ENCODE measurements at regions not wholly inside any gene's neighbourhood (a gene's known extent, or its start where the extent isn't known, plus 50 kb on each side); places are given as distances from the start of the nearest gene placed in this dataset.

- TF ChIP-seq, protein P1, sequence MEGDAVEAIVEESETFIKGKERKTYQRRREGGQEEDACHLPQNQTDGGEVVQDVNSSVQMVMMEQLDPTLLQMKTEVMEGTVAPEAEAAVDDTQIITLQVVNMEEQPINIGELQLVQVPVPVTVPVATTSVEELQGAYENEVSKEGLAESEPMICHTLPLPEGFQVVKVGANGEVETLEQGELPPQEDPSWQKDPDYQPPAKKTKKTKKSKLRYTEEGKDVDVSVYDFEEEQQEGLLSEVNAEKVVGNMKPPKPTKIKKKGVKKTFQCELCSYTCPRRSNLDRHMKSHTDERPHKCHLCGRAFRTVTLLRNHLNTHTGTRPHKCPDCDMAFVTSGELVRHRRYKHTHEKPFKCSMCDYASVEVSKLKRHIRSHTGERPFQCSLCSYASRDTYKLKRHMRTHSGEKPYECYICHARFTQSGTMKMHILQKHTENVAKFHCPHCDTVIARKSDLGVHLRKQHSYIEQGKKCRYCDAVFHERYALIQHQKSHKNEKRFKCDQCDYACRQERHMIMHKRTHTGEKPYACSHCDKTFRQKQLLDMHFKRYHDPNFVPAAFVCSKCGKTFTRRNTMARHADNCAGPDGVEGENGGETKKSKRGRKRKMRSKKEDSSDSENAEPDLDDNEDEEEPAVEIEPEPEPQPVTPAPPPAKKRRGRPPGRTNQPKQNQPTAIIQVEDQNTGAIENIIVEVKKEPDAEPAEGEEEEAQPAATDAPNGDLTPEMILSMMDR (IDR thresholded peaks at IDR 0.05) = no peak
- TF ChIP-seq POLR2A (IDR thresholded peaks at IDR 0.05) = no peak
Observed at GRCh38 chr3:124572851-124573405, 157.3 kb upstream of the UMPS start.
